H9 (cell line): ENCODE measurements at regions not wholly inside any gene's neighbourhood (a gene's known extent, or its start where the extent isn't known, plus 50 kb on each side); places are given as distances from the start of the nearest gene placed in this dataset.

ENCODE experiments used
- DNase-seq: peaks from one replicate; pipeline ENCODE4 v3.0.0-alpha.2; 2017
- H2AFZ ChIP-seq: one replicate; pipeline ENCODE4 v1.6.1; 2013; ENCODE audit warnings: mild to moderate bottlenecking, low read length, control low read depth, moderate library complexity
- H2AK5ac ChIP-seq: 2 replicates; pipeline ENCODE4 v1.6.1; 2013; ENCODE audit warnings: low read length, control low read depth, mixed read lengths; ENCODE audit not compliant: insufficient read length
- H2BK120ac ChIP-seq: one replicate; pipeline ENCODE4 v1.6.1; 2013; ENCODE audit warnings: low read depth, mild to moderate bottlenecking, low read length, control low read depth, inconsistent platforms; ENCODE audit not compliant: poor library complexity, severe bottlenecking
- H2BK12ac ChIP-seq: 2 replicates; pipeline ENCODE4 v1.6.1; 2013; ENCODE audit warnings: low read length, control low read depth, mixed read lengths, low read depth; ENCODE audit not compliant: insufficient read length
- H2BK15ac ChIP-seq: 2 replicates; pipeline ENCODE4 v1.6.1; 2013; ENCODE audit warnings: low read depth, low read length, control low read depth
- H2BK20ac ChIP-seq: one replicate; pipeline ENCODE4 v1.6.1; 2013; ENCODE audit warnings: low read depth, mild to moderate bottlenecking, low read length, control low read depth, inconsistent platforms; ENCODE audit not compliant: poor library complexity, severe bottlenecking
- H2BK5ac ChIP-seq: 2 replicates; pipeline ENCODE4 v1.6.1; 2013; ENCODE audit warnings: low read length, control low read depth, mixed read lengths; ENCODE audit not compliant: insufficient read length
- H3K14ac ChIP-seq: 2 replicates; pipeline ENCODE4 v1.6.1; 2013; ENCODE audit warnings: low read length, control low read depth; ENCODE audit not compliant: insufficient read depth
- H3K18ac ChIP-seq: 2 replicates; pipeline ENCODE4 v1.6.1; 2013; ENCODE audit warnings: low read depth, mild to moderate bottlenecking, mixed read lengths, low read length, control low read depth; ENCODE audit not compliant: insufficient read length
- H3K23ac ChIP-seq: 2 replicates; pipeline ENCODE4 v1.6.1; 2013; ENCODE audit warnings: low read length, control low read depth, mixed read lengths, low read depth; ENCODE audit not compliant: insufficient read length
- H3K23me2 ChIP-seq: 2 replicates; pipeline ENCODE4 v1.6.1; 2013; ENCODE audit warnings: low read depth, mild to moderate bottlenecking, mixed read lengths, low read length, control low read depth; ENCODE audit not compliant: insufficient read length, poor library complexity, severe bottlenecking
- H3K27ac ChIP-seq: 2 replicates; pipeline ENCODE4 v1.5.1; 2013; ENCODE audit warnings: low read length, control low read depth, mixed read lengths, low read depth; ENCODE audit not compliant: insufficient read length
- H3K27me3 ChIP-seq: 2 replicates; pipeline ENCODE4 v1.6.1; 2013; ENCODE audit warnings: low read length, control low read depth, inconsistent platforms; ENCODE audit not compliant: insufficient read depth
- H3K4ac ChIP-seq: 2 replicates; pipeline ENCODE4 v1.6.1; 2013; ENCODE audit warnings: low read depth, mild to moderate bottlenecking, control low read depth, inconsistent platforms, low read length, moderate library complexity
- H3K4me1 ChIP-seq: 2 replicates; pipeline ENCODE4 v1.6.1; 2013; ENCODE audit warnings: low read length, control low read depth, inconsistent platforms; ENCODE audit not compliant: insufficient read depth
- H3K4me2 ChIP-seq: 2 replicates; pipeline ENCODE4 v1.6.1; 2013; ENCODE audit warnings: low read length, control low read depth, mixed read lengths; ENCODE audit not compliant: insufficient read length, insufficient read depth
- H3K56ac ChIP-seq: 2 replicates; pipeline ENCODE4 v1.6.1; 2013; ENCODE audit warnings: low read depth, mild to moderate bottlenecking, mixed read lengths, low read length, control low read depth; ENCODE audit not compliant: insufficient read length
- H3K79me1 ChIP-seq: 2 replicates; pipeline ENCODE4 v1.6.1; 2013; ENCODE audit warnings: low read depth, mild to moderate bottlenecking, moderate library complexity, low read length, control low read depth, inconsistent platforms; ENCODE audit not compliant: insufficient read depth, poor library complexity, severe bottlenecking
- H3K79me2 ChIP-seq: 2 replicates; pipeline ENCODE4 v1.6.1; 2013; ENCODE audit warnings: low read length, control low read depth, inconsistent platforms; ENCODE audit not compliant: insufficient read depth
- H3K9ac ChIP-seq: 2 replicates; pipeline ENCODE4 v1.6.1; 2013; ENCODE audit warnings: low read length, control low read depth, mixed read lengths; ENCODE audit not compliant: insufficient read length; ENCODE audit errors: extremely low read depth
- H3K9me3 ChIP-seq: one replicate; pipeline ENCODE4 v1.6.1; 2013; ENCODE audit warnings: low read depth, low read length, inconsistent platforms; ENCODE audit not compliant: control insufficient read depth
- H3T11ph ChIP-seq: one replicate; pipeline ENCODE4 v1.6.1; 2013; ENCODE audit warnings: mild to moderate bottlenecking, low read length, control low read depth, inconsistent platforms
- H4K20me1 ChIP-seq: one replicate; pipeline ENCODE4 v1.6.1; 2013; ENCODE audit not compliant: control insufficient read depth, insufficient read length, insufficient read depth
- H4K5ac ChIP-seq: 2 replicates; pipeline ENCODE4 v1.6.1; 2013; ENCODE audit warnings: low read depth, mild to moderate bottlenecking, mixed read lengths, low read length, control low read depth; ENCODE audit not compliant: insufficient read length
- H4K8ac ChIP-seq: replicated peaks from 2 replicates; pipeline ENCODE4 v1.6.1; 2013; ENCODE audit warnings: low read length, control low read depth, mixed read lengths, low read depth; ENCODE audit not compliant: insufficient read length
- H4K91ac ChIP-seq: 2 replicates; pipeline ENCODE4 v1.6.1; 2013; ENCODE audit warnings: low read depth, mild to moderate bottlenecking, moderate library complexity, mixed read lengths, low read length, control low read depth; ENCODE audit not compliant: insufficient read length
- H3K27ac Mint-ChIP-seq, 3 experiments: 2 replicates in 2 of 3; 3 replicates in 1 of 3; pipeline ENCODE4 v1.8.0; 2020 to 2021; ENCODE audit warnings: mixed read lengths in 3 of 3, mild to moderate bottlenecking in 1 of 3, moderate library complexity in 1 of 3
- H3K27me3 Mint-ChIP-seq: 2 replicates; pipeline ENCODE4 v1.8.0; 2021; ENCODE audit warnings: low read depth, mild to moderate bottlenecking, moderate library complexity, mixed read lengths
- H3K36me3 Mint-ChIP-seq, 3 experiments: 2 replicates in 2 of 3; 3 replicates in 1 of 3; pipeline ENCODE4 v1.8.0; 2020 to 2021; ENCODE audit warnings: low read depth in 3 of 3, mixed read lengths in 3 of 3; ENCODE audit not compliant: insufficient read depth in 1 of 3
- H3K4me1 Mint-ChIP-seq, 2 experiments: 2 replicates each; pipeline ENCODE4 v1.8.0; 2020; ENCODE audit warnings: mixed read lengths in 2 of 2
- H3K4me3 Mint-ChIP-seq, 2 experiments: 2 replicates in 1 of 2; 3 replicates in 1 of 2; pipeline ENCODE4 v1.8.0; 2020 to 2021; ENCODE audit warnings: mild to moderate bottlenecking in 2 of 2, mixed read lengths in 2 of 2, moderate library complexity in 1 of 2
- H3K9me3 Mint-ChIP-seq, 2 experiments: 2 replicates in 1 of 2; 3 replicates in 1 of 2; pipeline ENCODE4 v1.8.0; 2020; ENCODE audit warnings: mild to moderate bottlenecking in 2 of 2, mixed read lengths in 2 of 2, moderate library complexity in 1 of 2
- CTCF ChIP-seq: fragments of 200-600 bp; sonication (generic); conservative IDR thresholded peaks from 3 replicates; pipeline ENCODE4 v1.8.0; 2021; ENCODE audit warnings: antibody characterized with exemption, mild to moderate bottlenecking
- WGBS: extraction: QIAGEN DNeasy Blood & Tissue Kit; methylation state at CpG from one replicate; pipeline ENCODE4 v1.1.7; 2013; ENCODE audit warnings: missing lambda C conversion rate, low lambda C conversion rate, mixed read lengths; ENCODE audit not compliant: insufficient read length; ENCODE audit errors: extremely low coverage; 5-methylcytosine and 5-hydroxymethylcytosine counted together

- no peaks in the 10 kb centered on the region; the same call in 1 of the 2 replicates for H3K27me3 Mint-ChIP-seq
- H3K27ac Mint-ChIP-seq = peak overlapping the region in 2 of 3 experiments; percentile 61 to 86; a peak in 4 of 7 replicates
These were observed 82.8 kb downstream of the GLI2 start for GRCh38 chr2:120818441-120818920.

More at GRCh38 chr2:120818441-120818920, 82.8 kb downstream of the GLI2 start:
- H2BK120ac ChIP-seq = no peak overlapping the region
- no peak overlapping the region for H2BK5ac ChIP-seq
- H3K18ac ChIP-seq = no peak overlapping the region
- Mint-ChIP-seq H3K9me3 (no peaks in the 10 kb centered on the region), H3K36me3 (peaks cover 1 to 16% (median 6%) of the 10 kb centered on the region in 3 experiments; a peak in 4 of 7 replicates), H3K4me1 (peaks cover 48 to 68% of the 10 kb centered on the region in 2 experiments), H3K4me3 (no peak overlapping the region)
- no peaks in the 10 kb centered on the region for H4K20me1 ChIP-seq
- H4K8ac ChIP-seq = no peak overlapping the region
- H2AK5ac ChIP-seq = no peak overlapping the region
- H2AFZ ChIP-seq = no peak overlapping the region
- H3K23ac ChIP-seq = no peak overlapping the region
- no peaks in the 10 kb centered on the region; the same call in 1 of the 2 replicates for H3K79me2 ChIP-seq
- H4K91ac ChIP-seq = no peak overlapping the region
- no peak for DNase-seq
- no peaks in the 10 kb centered on the region for H3K9me3 ChIP-seq
- H3K56ac ChIP-seq = no peak overlapping the region
- WGBS = no CpG with 5 or more reads among the region's 10 CpGs
- H3K14ac ChIP-seq = no peak overlapping the region
- H4K5ac ChIP-seq = no peak overlapping the region
- H3K4me2 ChIP-seq = no peak overlapping the region
- no peak overlapping the region for H2BK20ac ChIP-seq
- no peaks in the 10 kb centered on the region for H3K79me1 ChIP-seq
- H3K27me3 ChIP-seq = no peaks in the 10 kb centered on the region
- H3K23me2 ChIP-seq = no peaks in the 10 kb centered on the region
- peaks cover 7% of the 10 kb centered on the region; the same call in 1 of the 2 replicates for H3K4me1 ChIP-seq
- H3K4ac ChIP-seq = no peak overlapping the region
- H3K9ac ChIP-seq = no peak overlapping the region
- no peak for TF ChIP-seq CTCF
- H2BK12ac ChIP-seq = no peak overlapping the region
- no peak overlapping the region for H3T11ph ChIP-seq
- H2BK15ac ChIP-seq = no peak overlapping the region
- H3K27ac ChIP-seq = no peak overlapping the region
